IMR-90 (cell line): ENCODE measurements at regions not wholly inside any gene's neighbourhood (a gene's known extent, or its start where the extent isn't known, plus 50 kb on each side); places are given as distances from the start of the nearest gene placed in this dataset.

Source experiments
- BHLHE40 ChIP-seq: fragments of 150-350 bp; IDR thresholded peaks from 2 replicates; pipeline ENCODE4 v1.6.1; 2016; ENCODE audit warnings: mild to moderate bottlenecking, low read depth, low read length
- CEBPB ChIP-seq: IDR thresholded peaks from 2 replicates; pipeline ENCODE4 v1.6.1; 2012; ENCODE audit warnings: low read depth, low read length, improper control_type of control experiment
- CTCF ChIP-seq: conservative IDR thresholded peaks from 2 replicates; pipeline ENCODE4 v1.5.1; 2012; ENCODE audit warnings: mild to moderate bottlenecking, low read depth, low read length, improper control_type of control experiment
- FOS ChIP-seq: fragments of 150-350 bp; IDR thresholded peaks from 2 replicates; pipeline ENCODE4 v1.6.1; 2016; ENCODE audit warnings: low read depth, low read length
- MAFK ChIP-seq: IDR thresholded peaks from 2 replicates; pipeline ENCODE4 v1.6.1; 2012; ENCODE audit warnings: low read depth, low read length, improper control_type of control experiment
- MAZ ChIP-seq: IDR thresholded peaks from 2 replicates; pipeline ENCODE4 v1.6.1; 2012; ENCODE audit warnings: low read depth, mild to moderate bottlenecking, low read length, improper control_type of control experiment, moderate library complexity, borderline replicate concordance
- MXI1 ChIP-seq: IDR thresholded peaks from 2 replicates; pipeline ENCODE4 v1.6.1; 2012; ENCODE audit warnings: low read depth, mild to moderate bottlenecking, low read length, moderate library complexity, borderline replicate concordance
- NFE2L2 ChIP-seq: fragments of 150-350 bp; IDR thresholded peaks from 2 replicates; pipeline ENCODE4 v1.6.1; 2016; ENCODE audit warnings: low read depth, mild to moderate bottlenecking, low read length
- POLR2A ChIP-seq: IDR thresholded peaks from 2 replicates; pipeline ENCODE4 v1.6.1; 2012; ENCODE audit warnings: mild to moderate bottlenecking, low read depth, low read length
- RAD21 ChIP-seq: IDR thresholded peaks from 2 replicates; pipeline ENCODE4 v1.6.1; 2012; ENCODE audit warnings: low read length, improper control_type of control experiment
- RCOR1 ChIP-seq: IDR thresholded peaks from 2 replicates; pipeline ENCODE4 v1.6.1; 2012; ENCODE audit warnings: mild to moderate bottlenecking, low read length, improper control_type of control experiment; ENCODE audit not compliant: insufficient replicate concordance
- RFX5 ChIP-seq: IDR thresholded peaks from 2 replicates; pipeline ENCODE4 v1.8.0; 2012; ENCODE audit warnings: low read depth, mild to moderate bottlenecking, low read length, moderate library complexity
- SMC3 ChIP-seq: fragments of 150-350 bp; IDR thresholded peaks from 2 replicates; pipeline ENCODE4 v1.6.1; 2016; ENCODE audit warnings: low read depth, mild to moderate bottlenecking, antibody characterized with exemption, low read length, moderate library complexity
- TF ChIP-seq, protein P1 (sequence below): fragments of 150-350 bp; IDR thresholded peaks from 2 replicates; pipeline ENCODE4 v1.6.1; 2017; ENCODE audit warnings: mild to moderate bottlenecking, antibody characterized with exemption, low read length, low read depth

DNA sequence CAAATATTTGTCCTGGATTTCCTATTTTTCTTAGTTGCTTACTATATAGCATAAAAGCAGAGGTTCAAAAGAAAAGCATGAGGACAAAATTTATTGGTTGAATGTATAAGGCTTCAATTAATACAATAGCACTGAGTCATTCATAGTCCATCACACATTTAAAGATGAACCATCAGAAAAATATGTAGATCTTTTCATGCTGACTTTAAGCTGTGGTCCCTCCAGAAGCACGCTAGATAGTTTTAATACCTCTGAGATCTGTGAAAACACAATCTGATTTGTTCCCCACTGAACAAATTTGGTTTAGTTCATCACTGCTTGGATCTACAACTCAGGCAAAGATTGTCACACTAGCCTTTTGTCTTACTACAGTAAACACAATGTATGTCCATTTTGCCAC is 377.2 kb upstream of the ANXA10 start:
- no peak for TF ChIP-seq CEBPB
- no peak for TF ChIP-seq RAD21
- no peak for TF ChIP-seq CTCF
- no peak for TF ChIP-seq SMC3
- TF ChIP-seq POLR2A: no peak
- TF ChIP-seq BHLHE40: no peak
- no peak for TF ChIP-seq RFX5
- no peak for TF ChIP-seq RCOR1
- TF ChIP-seq MXI1: no peak
- TF ChIP-seq MAZ: no peak
- TF ChIP-seq, protein P1, sequence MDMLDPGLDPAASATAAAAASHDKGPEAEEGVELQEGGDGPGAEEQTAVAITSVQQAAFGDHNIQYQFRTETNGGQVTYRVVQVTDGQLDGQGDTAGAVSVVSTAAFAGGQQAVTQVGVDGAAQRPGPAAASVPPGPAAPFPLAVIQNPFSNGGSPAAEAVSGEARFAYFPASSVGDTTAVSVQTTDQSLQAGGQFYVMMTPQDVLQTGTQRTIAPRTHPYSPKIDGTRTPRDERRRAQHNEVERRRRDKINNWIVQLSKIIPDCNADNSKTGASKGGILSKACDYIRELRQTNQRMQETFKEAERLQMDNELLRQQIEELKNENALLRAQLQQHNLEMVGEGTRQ: no peak
- no peak for TF ChIP-seq MAFK
- no peak for TF ChIP-seq NFE2L2
- TF ChIP-seq FOS: no peak
